ENCODE measurements at regions not wholly inside any gene's neighbourhood (a gene's known extent, or its start where the extent isn't known, plus 50 kb on each side); places are given as distances from the start of the nearest gene placed in this dataset.

DNA sequence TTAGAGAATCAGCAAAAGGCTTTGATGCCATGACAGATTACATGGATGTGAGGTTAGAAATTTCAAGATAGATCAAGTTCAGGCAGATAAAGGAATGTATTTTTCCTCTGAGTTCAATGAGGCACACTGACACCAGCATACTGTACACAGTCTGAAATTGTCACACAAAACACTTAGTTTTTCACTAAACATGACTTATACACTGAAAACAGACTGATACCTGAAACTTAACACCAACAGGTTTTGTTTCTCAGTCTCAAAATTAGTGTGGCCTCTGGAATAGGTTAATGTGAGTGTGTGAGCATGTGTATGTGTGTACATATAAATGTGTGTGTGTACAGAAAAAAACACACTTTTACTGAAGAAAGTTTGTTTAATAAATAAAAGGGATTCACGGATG lies 129.9 kb upstream of the SLITRK2 start:
- ATAC-seq = no peak
- no peak for DNase-seq
- Histone ChIP-seq H3K36me3 (no peaks in the 10 kb centered on the region), H3K27ac (no peak overlapping the region), H3K4me1 (no peaks in the 10 kb centered on the region), H3K9me3 (no peaks in the 10 kb centered on the region), H3K27me3 (peaks cover 0 to 16% (median 0%) of the 10 kb centered on the region in 4 donors), H3K4me3 (no peak overlapping the region)
- intact Hi-C loops (cut with DNase I) = no loop called here
- TF ChIP-seq, protein P1, sequence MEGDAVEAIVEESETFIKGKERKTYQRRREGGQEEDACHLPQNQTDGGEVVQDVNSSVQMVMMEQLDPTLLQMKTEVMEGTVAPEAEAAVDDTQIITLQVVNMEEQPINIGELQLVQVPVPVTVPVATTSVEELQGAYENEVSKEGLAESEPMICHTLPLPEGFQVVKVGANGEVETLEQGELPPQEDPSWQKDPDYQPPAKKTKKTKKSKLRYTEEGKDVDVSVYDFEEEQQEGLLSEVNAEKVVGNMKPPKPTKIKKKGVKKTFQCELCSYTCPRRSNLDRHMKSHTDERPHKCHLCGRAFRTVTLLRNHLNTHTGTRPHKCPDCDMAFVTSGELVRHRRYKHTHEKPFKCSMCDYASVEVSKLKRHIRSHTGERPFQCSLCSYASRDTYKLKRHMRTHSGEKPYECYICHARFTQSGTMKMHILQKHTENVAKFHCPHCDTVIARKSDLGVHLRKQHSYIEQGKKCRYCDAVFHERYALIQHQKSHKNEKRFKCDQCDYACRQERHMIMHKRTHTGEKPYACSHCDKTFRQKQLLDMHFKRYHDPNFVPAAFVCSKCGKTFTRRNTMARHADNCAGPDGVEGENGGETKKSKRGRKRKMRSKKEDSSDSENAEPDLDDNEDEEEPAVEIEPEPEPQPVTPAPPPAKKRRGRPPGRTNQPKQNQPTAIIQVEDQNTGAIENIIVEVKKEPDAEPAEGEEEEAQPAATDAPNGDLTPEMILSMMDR (IDR thresholded peaks at IDR 0.05) = no peak
- no peak for FAIRE-seq
- 31 to 46% methylated on average over 1 of the region's 1 CpG for WGBS, 2 donors

DNA sequence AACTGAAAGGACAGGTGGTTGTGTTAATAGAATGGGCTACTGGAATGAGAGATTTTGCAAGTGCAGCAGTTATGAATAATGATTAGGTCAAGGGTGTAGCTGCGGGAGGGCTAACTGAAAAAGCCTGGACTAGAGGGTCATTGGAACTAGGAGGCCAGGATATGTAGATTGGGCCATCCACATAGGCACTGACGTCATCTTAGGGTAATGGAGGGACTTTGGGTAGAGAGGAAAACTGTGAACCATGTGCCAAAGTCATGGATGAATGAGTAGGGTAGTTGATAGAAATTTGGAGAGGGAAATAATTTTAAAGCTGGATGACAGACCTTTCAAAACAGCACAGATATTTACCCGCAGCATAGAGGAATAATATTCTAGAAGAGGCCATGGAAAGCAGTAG lies 123.6 kb upstream of the SLITRK2 start:
- no peaks in the 10 kb centered on the region for H3K36me3 ChIP-seq
- no peak overlapping the region for H3K27ac ChIP-seq
- 55 to 73% methylated on average over 3 of the region's 3 CpGs for WGBS, 2 donors
- H3K4me3 ChIP-seq = no peak overlapping the region
- H3K27me3 ChIP-seq = peaks cover 0 to 21% (median 0%) of the 10 kb centered on the region in 4 donors
- intact Hi-C loops (cut with DNase I) = no loop called here
- H3K4me1 ChIP-seq = no peaks in the 10 kb centered on the region
- ATAC-seq (no peak), FAIRE-seq (no peak), DNase-seq (no peak)
- TF ChIP-seq, protein P1 (IDR thresholded peaks at IDR 0.05) = no peak
- H3K9me3 ChIP-seq = no peaks in the 10 kb centered on the region

DNA sequence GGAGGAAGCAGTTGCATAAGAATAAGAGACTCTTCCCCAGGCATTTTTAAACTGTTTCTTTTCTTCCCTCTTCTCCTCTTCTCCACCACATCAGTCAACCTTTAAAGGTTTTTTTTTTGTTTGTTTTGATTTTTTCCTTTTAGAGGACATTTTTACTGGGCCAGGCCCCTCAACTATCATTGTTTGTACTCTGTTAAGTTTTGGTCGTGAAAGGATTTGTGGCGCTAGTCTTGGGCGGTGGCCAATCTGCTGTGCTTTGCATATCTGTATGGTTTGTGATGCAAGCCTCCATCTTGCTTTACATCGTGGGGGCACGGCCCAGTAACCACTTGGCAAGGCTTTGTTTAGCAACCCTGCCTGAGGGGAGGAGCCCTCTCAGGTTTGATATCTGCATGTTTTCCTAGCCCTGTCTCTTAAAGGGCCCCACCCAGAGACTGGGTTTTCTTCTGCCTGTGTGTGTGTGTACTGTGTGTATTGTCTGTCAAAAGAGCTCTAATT lies 101.9 kb upstream of the SLITRK2 start:
- no peak for DNase-seq
- H3K4me3 ChIP-seq = no peak overlapping the region
- intact Hi-C loops (cut with DNase I) = no loop called here
- H3K4me1 ChIP-seq = no peaks in the 10 kb centered on the region
- TF ChIP-seq, protein P1 (IDR thresholded peaks at IDR 0.05) = no peak
- FAIRE-seq = no peak
- H3K27ac ChIP-seq = no peak overlapping the region
- no peak for ATAC-seq
- WGBS, 2 donors = 47 to 54% methylated on average over 5 of the region's 5 CpGs
- H3K27me3 ChIP-seq = no peaks in the 10 kb centered on the region
- no peaks in the 10 kb centered on the region for H3K36me3 ChIP-seq
- no peaks in the 10 kb centered on the region for H3K9me3 ChIP-seq

DNA sequence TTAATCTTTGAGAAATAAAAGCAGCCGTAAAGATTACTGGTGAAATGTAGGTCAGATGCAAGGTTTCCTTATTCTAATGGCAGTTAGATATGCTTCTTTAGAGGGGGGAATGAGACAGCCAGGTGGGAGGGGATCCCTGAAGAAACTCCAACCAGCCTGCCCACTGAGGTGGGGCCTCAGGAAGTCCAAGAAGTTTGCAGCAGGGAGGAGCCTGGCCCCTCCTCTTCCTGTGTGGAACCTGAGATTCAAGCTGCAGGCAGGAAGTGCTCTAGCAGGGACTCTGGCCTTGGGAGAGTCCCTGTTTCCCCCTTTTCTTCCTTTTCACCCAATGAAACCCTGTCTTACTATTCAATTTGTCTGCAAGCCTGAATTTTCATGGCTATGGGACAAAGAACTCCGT lies 101.4 kb upstream of the SLITRK2 start:
- FAIRE-seq (no peak), DNase-seq (no peak), ATAC-seq (no peak)
- TF ChIP-seq, protein P1 (IDR thresholded peaks at IDR 0.05) = no peak
- Histone ChIP-seq H3K27me3 (no peaks in the 10 kb centered on the region), H3K9me3 (no peaks in the 10 kb centered on the region), H3K27ac (no peak overlapping the region), H3K4me3 (no peak overlapping the region), H3K4me1 (no peaks in the 10 kb centered on the region), H3K36me3 (no peaks in the 10 kb centered on the region)
- intact Hi-C loops (cut with DNase I) = no loop called here
- 72 to 84% methylated on average over 2 of the region's 2 CpGs for WGBS, 2 donors

DNA sequence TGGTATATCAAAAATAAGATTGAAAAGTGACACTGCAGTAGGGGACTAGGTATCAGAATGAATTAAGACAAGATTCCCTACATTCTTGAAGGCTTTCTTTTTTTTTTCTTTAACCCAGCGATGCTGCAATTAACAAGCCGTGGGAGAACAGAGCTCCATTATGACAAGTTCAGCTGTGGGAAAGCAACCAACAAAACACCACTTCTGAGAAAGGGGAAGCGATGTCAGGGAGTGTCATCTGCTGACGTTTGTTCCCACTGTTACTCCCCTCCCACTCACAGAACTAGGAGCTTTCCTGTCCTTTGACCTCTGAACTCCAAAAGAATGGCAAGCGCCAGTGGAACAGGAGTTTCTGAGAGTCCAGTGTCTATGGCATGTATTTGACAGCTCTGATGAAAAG lies 90.2 kb upstream of the SLITRK2 start:
- H3K4me1 ChIP-seq = no peaks in the 10 kb centered on the region
- H3K9me3 ChIP-seq = no peaks in the 10 kb centered on the region
- TF ChIP-seq, protein P1 (IDR thresholded peaks at IDR 0.05) = no peak
- no peak overlapping the region for H3K27ac ChIP-seq
- intact Hi-C loops (cut with DNase I) = no loop called here
- WGBS, 2 donors = 42 to 63% methylated on average over 5 of the region's 5 CpGs
- no peaks in the 10 kb centered on the region for H3K27me3 ChIP-seq
- no peaks in the 10 kb centered on the region for H3K36me3 ChIP-seq
- FAIRE-seq (no peak), ATAC-seq (no peak), DNase-seq (no peak)
- no peak overlapping the region for H3K4me3 ChIP-seq

Data from pancreas (tissue), 10 donors.